Adrenal gland (tissue), 9 donors: ENCODE measurements at regions not wholly inside any gene's neighbourhood (a gene's known extent, or its start where the extent isn't known, plus 50 kb on each side); places are given as distances from the start of the nearest gene placed in this dataset.

Experiments
- DNase-seq, 7 donors: peaks; one replicate each; pipeline ENCODE4 v3.0.0-alpha.2; 2019 to 2020
- H3K27ac ChIP-seq, 5 donors: fragments of 200-600 bp; sonication (generic) in 4 of 5; 1 replicate in 3 of 5; 2 replicates in 2 of 5; pipeline versions ENCODE4 v1.5.1 to v1.8.0; 2016 to 2020; ENCODE audit warnings: mild to moderate bottlenecking in 1 of 5
- H3K27me3 ChIP-seq: fragments of 200-600 bp; 2 replicates; pipeline ENCODE4 v1.8.0; 2021
- H3K36me3 ChIP-seq, 2 donors: fragments of 200-600 bp; replicated peaks in 1 of 2; 1 replicate in 1 of 2; 2 replicates in 1 of 2; pipeline versions ENCODE4 v1.5.1 to v1.8.0; 2018 to 2022
- H3K4me1 ChIP-seq, 2 donors: fragments of 200-600 bp; replicated peaks in 1 of 2; 1 replicate in 1 of 2; 2 replicates in 1 of 2; pipeline versions ENCODE4 v1.5.1 to v1.8.0; 2018 to 2021
- H3K4me3 ChIP-seq, 4 donors: fragments of 200-600 bp; sonication (generic) in 3 of 4; one replicate each; pipeline ENCODE4 v1.5.1; 2016 to 2018
- H3K9me3 ChIP-seq, 3 donors: fragments of 200-600 bp; sonication (generic) in 1 of 3; replicated peaks in 1 of 3; 1 replicate in 2 of 3; 2 replicates in 1 of 3; pipeline versions ENCODE4 v1.5.1 to v1.8.0; 2016 to 2021
- CTCF ChIP-seq, 6 experiments: fragments of 450-650 bp in 4 of 6; fragments of 200-600 bp in 2 of 6; sonication (generic) in 1 of 6; IDR thresholded peaks; 1 replicate in 5 of 6; 2 replicates in 1 of 6; pipeline versions ENCODE4 v1.5.1 to v1.8.0; 2016 to 2021; ENCODE audit warnings: antibody characterized with exemption in 6 of 6, mild to moderate bottlenecking in 2 of 6, moderate library complexity in 1 of 6
- POLR2A ChIP-seq, 2 donors: fragments of 450-650 bp; IDR thresholded peaks; one replicate each; pipeline ENCODE4 v1.6.1; 2017; ENCODE audit warnings: antibody characterized with exemption in 2 of 2, mild to moderate bottlenecking in 2 of 2, moderate library complexity in 1 of 2
- WGBS, 4 donors: extraction: QIAGEN DNeasy Blood & Tissue Kit in 2 of 4; methylation state at CpG; one replicate each; pipeline versions ENCODE4 v1.1.5 to v1.1.7; 2013 to 2017; 5-methylcytosine and 5-hydroxymethylcytosine counted together
- intact Hi-C, 2 donors: fragments of 100-400 bp; cut with DNase I; formaldehyde crosslinking; loops; one replicate each; pipeline versions ENCODE4 v1.14.1 to v1.15.0; 2022 to 2023
- donor health status: healthy with polysubstance abuse.
- donor health status: Bipolar disorder and iron deficiency.
- donor health status: DM: yes; HTN: yes; CAD: no.
- donor health status: DM: no; HTN: no; CAD: no.
- donor health status: DM: no; HTN: no; CAD: no.

- peak overlapping the region in 1 of 5 donors; percentile 16 for H3K27ac ChIP-seq
Measured at GRCh38 chr13:40440990-40441820, 225.2 kb downstream of the FOXO1 start.

GRCh38 chr13:40442231-40442630, 224.2 kb downstream of the FOXO1 start:
- no peak for TF ChIP-seq CTCF (IDR thresholded peaks at IDR 0.05)
- no peak for TF ChIP-seq POLR2A (IDR thresholded peaks at IDR 0.05)
- H3K27me3 ChIP-seq = no peaks in the 10 kb centered on the region
- WGBS, 4 donors = 83 to 94% (median 92%) methylated on average over 5 of the region's 5 CpGs
- H3K4me3 ChIP-seq = no peak overlapping the region
- no peaks in the 10 kb centered on the region for H3K9me3 ChIP-seq
- H3K36me3 ChIP-seq = no peaks in the 10 kb centered on the region
- H3K27ac ChIP-seq = no peak overlapping the region
- intact Hi-C loops = loop anchor here in 1 of 2 donors (10.0 kb wide), 1 partner anchor 267 kb away; no protein-coding TSS in a partner anchor
- H3K4me1 ChIP-seq = peaks cover 12 to 34% of the 10 kb centered on the region in 2 donors
- DNase-seq = peak in 1 of 7 donors; percentile 35

More at GRCh38 chr13:40440990-40441820, 225.2 kb downstream of the FOXO1 start:
- peaks cover 12 to 34% of the 10 kb centered on the region in 2 donors for H3K4me1 ChIP-seq
- H3K9me3 ChIP-seq = no peaks in the 10 kb centered on the region
- intact Hi-C loops = loop anchor here in 1 of 2 donors (10.0 kb wide), 1 partner anchor 266 kb away; no protein-coding TSS in a partner anchor
- TF ChIP-seq CTCF (IDR thresholded peaks at IDR 0.05) (peak in 1 of 6 experiments; percentile 5), POLR2A (IDR thresholded peaks at IDR 0.05) (no peak)
- no peak overlapping the region for H3K4me3 ChIP-seq
- H3K36me3 ChIP-seq = no peaks in the 10 kb centered on the region
- DNase-seq = peak; percentile 88 to 96 (median 92)
- no peaks in the 10 kb centered on the region for H3K27me3 ChIP-seq
- 43 to 48% (median 47%) methylated on average over 9 of the region's 9 CpGs for WGBS, 4 donors

GRCh38 chr13:40442826-40443225, 223.6 kb downstream of the FOXO1 start:
- WGBS, 4 donors = 68 to 75% (median 70%) methylated on average over 6 of the region's 6 CpGs
- intact Hi-C loops = loop anchor here in 1 of 2 donors (10.0 kb wide), 1 partner anchor 268 kb away; no protein-coding TSS in a partner anchor

More at GRCh38 chr13:40442826-40443225, 223.6 kb downstream of the FOXO1 start:
- peak in 1 of 7 donors; percentile 23 for DNase-seq
- Histone ChIP-seq H3K4me1 (peaks cover 12 to 34% of the 10 kb centered on the region in 2 donors), H3K36me3 (no peaks in the 10 kb centered on the region), H3K4me3 (no peak overlapping the region), H3K27ac (no peak overlapping the region), H3K9me3 (no peaks in the 10 kb centered on the region), H3K27me3 (no peaks in the 10 kb centered on the region)
- TF ChIP-seq CTCF (IDR thresholded peaks at IDR 0.05) = no peak
- TF ChIP-seq POLR2A (IDR thresholded peaks at IDR 0.05) = no peak
